ENCODE measurements at regions not wholly inside any gene's neighbourhood (a gene's known extent, or its start where the extent isn't known, plus 50 kb on each side); places are given as distances from the start of the nearest gene placed in this dataset.

GRCh38 chr6:156577749-156578148 is 199.4 kb upstream of the ARID1B start:
- no peak for DNase-seq (ENCODE audit: low read depth)
- Histone ChIP-seq H3K4me3 (ENCODE audit: low read depth, low read length) (no peak overlapping the region), H3K27me3 (ENCODE audit: control insufficient read depth, insufficient read depth, low read length) (no peaks in the 10 kb centered on the region), H3K36me3 (ENCODE audit: control insufficient read depth, insufficient read depth, low read length) (no peaks in the 10 kb centered on the region)
- TF ChIP-seq, protein P1, sequence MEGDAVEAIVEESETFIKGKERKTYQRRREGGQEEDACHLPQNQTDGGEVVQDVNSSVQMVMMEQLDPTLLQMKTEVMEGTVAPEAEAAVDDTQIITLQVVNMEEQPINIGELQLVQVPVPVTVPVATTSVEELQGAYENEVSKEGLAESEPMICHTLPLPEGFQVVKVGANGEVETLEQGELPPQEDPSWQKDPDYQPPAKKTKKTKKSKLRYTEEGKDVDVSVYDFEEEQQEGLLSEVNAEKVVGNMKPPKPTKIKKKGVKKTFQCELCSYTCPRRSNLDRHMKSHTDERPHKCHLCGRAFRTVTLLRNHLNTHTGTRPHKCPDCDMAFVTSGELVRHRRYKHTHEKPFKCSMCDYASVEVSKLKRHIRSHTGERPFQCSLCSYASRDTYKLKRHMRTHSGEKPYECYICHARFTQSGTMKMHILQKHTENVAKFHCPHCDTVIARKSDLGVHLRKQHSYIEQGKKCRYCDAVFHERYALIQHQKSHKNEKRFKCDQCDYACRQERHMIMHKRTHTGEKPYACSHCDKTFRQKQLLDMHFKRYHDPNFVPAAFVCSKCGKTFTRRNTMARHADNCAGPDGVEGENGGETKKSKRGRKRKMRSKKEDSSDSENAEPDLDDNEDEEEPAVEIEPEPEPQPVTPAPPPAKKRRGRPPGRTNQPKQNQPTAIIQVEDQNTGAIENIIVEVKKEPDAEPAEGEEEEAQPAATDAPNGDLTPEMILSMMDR (IDR thresholded peaks at IDR 0.05; ENCODE audit: insufficient read depth, low read depth, low read length) = no peak
- ChIA-PET CTCF (no interaction called here), POLR2A (no interaction called here)

- H3K4me3 ChIP-seq (ENCODE audit: low read depth, low read length) = no peak overlapping the region
- TF ChIP-seq, protein P1 (IDR thresholded peaks at IDR 0.05; ENCODE audit: insufficient read depth, low read depth, low read length) = no peak
- no peaks in the 10 kb centered on the region for H3K36me3 ChIP-seq (ENCODE audit: control insufficient read depth, insufficient read depth, low read length)
- no peak for DNase-seq (ENCODE audit: low read depth)
- H3K27me3 ChIP-seq (ENCODE audit: control insufficient read depth, insufficient read depth, low read length) = peaks cover 1% of the 10 kb centered on the region; the same call in 1 of the 2 replicates
- ChIA-PET CTCF (no interaction called here), POLR2A (no interaction called here)
Observed at GRCh38 chr6:156575361-156575760, 201.8 kb upstream of the ARID1B start.

DNA sequence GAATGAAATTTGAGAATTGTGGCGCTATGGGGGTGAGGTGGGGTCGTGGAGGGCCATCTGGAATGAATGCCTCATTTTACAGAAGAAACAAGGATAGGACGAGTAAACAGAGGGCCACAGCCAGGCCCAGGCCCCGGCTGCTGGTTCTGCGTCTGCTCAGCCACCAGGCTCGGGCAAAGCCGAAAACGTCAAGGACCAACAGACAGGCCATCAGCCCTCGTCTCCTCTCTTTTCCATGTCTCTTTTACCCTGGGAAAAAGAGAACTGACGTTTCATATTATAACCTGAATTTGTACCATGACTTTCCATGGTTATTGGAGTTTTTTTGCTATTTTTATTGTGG is 212.4 kb upstream of the ARID1B start:
- POLR2A ChIA-PET = no interaction called here
- DNase-seq (ENCODE audit: low read depth) = no peak

DNA sequence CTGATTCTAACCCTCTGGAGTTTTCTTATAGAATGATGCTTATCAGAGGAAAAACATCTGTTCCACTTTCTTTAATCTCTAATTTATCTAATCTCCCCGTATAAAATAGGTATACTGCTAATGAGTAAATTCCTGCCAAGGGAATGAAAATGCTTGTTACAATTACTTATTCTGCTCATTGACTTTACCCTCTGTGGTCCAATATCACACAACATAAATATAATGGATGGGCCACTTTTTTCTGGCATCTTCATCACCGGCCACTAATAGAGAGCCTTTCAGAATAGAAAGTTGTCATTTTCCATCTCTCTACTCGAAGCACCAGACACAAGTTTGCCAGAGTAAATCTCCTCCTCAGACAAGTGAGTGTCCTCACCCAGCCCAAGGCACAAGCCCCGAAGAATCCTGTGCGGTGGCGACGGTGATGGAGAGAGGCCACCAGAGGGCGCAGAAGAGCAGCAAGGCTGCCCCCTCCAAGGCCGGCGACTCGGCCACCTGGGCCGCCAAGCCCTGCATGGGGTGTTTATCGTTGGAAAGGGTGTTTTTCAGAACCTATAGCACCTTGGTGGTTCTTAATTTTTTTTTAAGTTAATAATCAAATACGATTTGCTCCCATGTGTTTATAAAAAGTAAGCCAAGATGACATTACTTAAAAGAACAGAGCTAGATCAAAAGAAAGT is 212.9 kb upstream of the ARID1B start:
- no peak for DNase-seq (ENCODE audit: low read depth)
- CTCF ChIA-PET = interaction anchor here (0.6 to 1.2 kb wide), 8 partner anchors 16 to 615 kb away, joined by 3 to 4 read pairs (median 3); no protein-coding TSS in a partner anchor
- H3K27me3 ChIP-seq (ENCODE audit: control insufficient read depth, insufficient read depth, low read length) = 0 out of 2 replicates have a peak, but pooled peaks cover 2% of the 10 kb centered on the region
- POLR2A ChIA-PET = no interaction called here
- H3K36me3 ChIP-seq (ENCODE audit: control insufficient read depth, insufficient read depth, low read length) = no peaks in the 10 kb centered on the region
- no peak overlapping the region for H3K4me3 ChIP-seq (ENCODE audit: low read depth, low read length)
- TF ChIP-seq, protein P1 (IDR thresholded peaks at IDR 0.05; ENCODE audit: insufficient read depth, low read depth, low read length) = peak; percentile 95

More for the DNA sequence above, 212.4 kb upstream of the ARID1B start:
- H3K4me3 ChIP-seq (ENCODE audit: low read depth, low read length) = no peak overlapping the region
- TF ChIP-seq, protein P1 (IDR thresholded peaks at IDR 0.05; ENCODE audit: insufficient read depth, low read depth, low read length) = no peak
- H3K36me3 ChIP-seq (ENCODE audit: control insufficient read depth, insufficient read depth, low read length) = no peaks in the 10 kb centered on the region
- 0 out of 2 replicates have a peak, but pooled peaks cover 2% of the 10 kb centered on the region for H3K27me3 ChIP-seq (ENCODE audit: control insufficient read depth, insufficient read depth, low read length)
- CTCF ChIA-PET = interaction anchor here (0.6 to 1.4 kb wide), 6 partner anchors 16 to 481 kb away, joined by 3 to 4 read pairs (median 3); no protein-coding TSS in a partner anchor

GRCh38 chr6:156563714-156564113 is 213.5 kb upstream of the ARID1B start:
- no peak for DNase-seq (ENCODE audit: low read depth)
- TF ChIP-seq, protein P1 (IDR thresholded peaks at IDR 0.05; ENCODE audit: insufficient read depth, low read depth, low read length) = no peak
- H3K36me3 ChIP-seq (ENCODE audit: control insufficient read depth, insufficient read depth, low read length) = no peaks in the 10 kb centered on the region
- H3K4me3 ChIP-seq (ENCODE audit: low read depth, low read length) = no peak overlapping the region
- ChIA-PET CTCF (interaction anchor here (0.6 to 1.2 kb wide), 6 partner anchors 68 to 616 kb away, joined by 3 to 4 read pairs (median 3); partner anchors contain the start of gene ARID1B), POLR2A (no interaction called here)
- no peaks in the 10 kb centered on the region for H3K27me3 ChIP-seq (ENCODE audit: control insufficient read depth, insufficient read depth, low read length)
